KMS-11 (cell line): ENCODE measurements at regions not wholly inside any gene's neighbourhood (a gene's known extent, or its start where the extent isn't known, plus 50 kb on each side); places are given as distances from the start of the nearest gene placed in this dataset.

ENCODE experiments used
- H2AFZ ChIP-seq: fragments of 200-600 bp; sonication (generic); 2 replicates; pipeline ENCODE4 v1.6.1; 2016; ENCODE audit warnings: antibody characterized with exemption, mixed run types, low read depth
- H3K27ac ChIP-seq: fragments of 200-600 bp; sonication (generic); 2 replicates; pipeline ENCODE4 v1.6.1; 2016; ENCODE audit warnings: mild to moderate bottlenecking, mixed run types
- H3K27me3 ChIP-seq: fragments of 200-600 bp; sonication (generic); 2 replicates; pipeline ENCODE4 v1.6.1; 2017; ENCODE audit warnings: mild to moderate bottlenecking, low read depth, mixed run types, moderate library complexity; ENCODE audit not compliant: insufficient read depth
- H3K36me3 ChIP-seq: fragments of 200-600 bp; sonication (generic); 2 replicates; pipeline ENCODE4 v1.6.1; 2017; ENCODE audit warnings: mild to moderate bottlenecking, mixed run types; ENCODE audit not compliant: insufficient read depth
- H3K4me1 ChIP-seq: fragments of 200-600 bp; sonication (generic); 2 replicates; pipeline ENCODE4 v1.6.1; 2016; ENCODE audit warnings: mild to moderate bottlenecking, low read depth, mixed run types; ENCODE audit not compliant: poor library complexity, severe bottlenecking
- H3K4me2 ChIP-seq: fragments of 200-600 bp; sonication (generic); 2 replicates; pipeline ENCODE4 v1.7.0; 2016; ENCODE audit warnings: mild to moderate bottlenecking, mixed run types
- H3K4me3 ChIP-seq: fragments of 200-600 bp; sonication (generic); IDR thresholded peaks from 2 replicates; pipeline ENCODE4 v1.6.1; 2017; ENCODE audit warnings: low read depth, low read length, mixed read lengths; ENCODE audit not compliant: insufficient read depth
- H3K79me2 ChIP-seq: fragments of 200-600 bp; sonication (generic); 2 replicates; pipeline ENCODE4 v1.6.1; 2016; ENCODE audit warnings: low read depth, mixed run types; ENCODE audit not compliant: insufficient read depth
- H3K9ac ChIP-seq: fragments of 200-600 bp; sonication (generic); 2 replicates; pipeline ENCODE4 v1.6.1; 2016; ENCODE audit warnings: mild to moderate bottlenecking, mixed run types
- H4K20me1 ChIP-seq: fragments of 200-600 bp; sonication (generic); 2 replicates; pipeline ENCODE4 v1.6.1; 2016; ENCODE audit warnings: mild to moderate bottlenecking, mixed run types; ENCODE audit not compliant: insufficient read depth
- CTCF ChIP-seq: fragments of 200-600 bp; sonication (generic); conservative IDR thresholded peaks from 2 replicates; pipeline ENCODE4 v1.6.1; 2017; ENCODE audit warnings: low read depth, mild to moderate bottlenecking, antibody characterized with exemption, low read length, moderate library complexity, mixed read lengths

DNA sequence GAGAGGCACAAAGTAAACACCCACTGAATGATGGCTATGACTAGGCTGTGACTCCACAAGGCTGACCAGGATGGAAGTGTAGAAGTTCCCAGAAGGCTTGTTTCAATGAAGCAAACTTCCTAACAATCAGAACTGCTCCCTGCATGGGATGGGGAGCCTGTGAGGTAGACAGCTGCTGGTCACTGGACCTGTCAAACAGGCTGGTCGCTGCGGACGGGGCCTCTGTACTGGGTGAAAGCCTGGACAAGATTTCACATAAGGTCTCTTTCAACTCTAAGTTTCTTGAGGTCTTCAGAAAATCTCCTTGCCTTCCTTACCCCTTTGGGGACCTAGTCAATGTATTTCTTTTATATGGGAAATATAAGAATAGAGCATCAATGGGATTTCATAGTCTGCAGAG lies 438.2 kb downstream of the BUD13 start:
- no peaks in the 10 kb centered on the region for H3K27me3 ChIP-seq

DNA sequence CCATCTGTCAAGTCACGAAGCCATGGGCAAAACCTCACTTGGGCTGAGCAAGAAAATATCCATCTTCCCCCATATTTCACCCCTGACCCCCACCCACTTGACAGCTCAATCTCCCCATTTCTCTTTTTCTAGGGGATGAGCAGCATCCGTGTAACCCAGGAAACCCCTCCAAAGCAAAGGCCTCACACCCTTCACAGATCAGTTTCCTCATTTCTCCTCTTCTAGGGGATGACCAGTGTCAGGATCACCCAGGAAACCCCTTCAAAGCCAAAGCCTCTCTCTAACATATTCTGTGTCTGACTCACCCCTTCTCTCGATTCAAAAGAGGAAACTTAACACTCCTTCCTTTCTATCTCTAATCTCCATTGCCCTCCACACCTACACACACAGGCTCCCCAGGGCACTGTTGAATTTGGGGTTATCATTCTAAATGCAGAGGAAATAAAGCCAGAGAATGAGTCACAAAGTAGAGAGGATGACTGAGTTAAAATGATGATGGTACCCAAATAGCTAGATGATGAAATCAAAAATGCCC lies 439.7 kb downstream of the BUD13 start:
- no peak overlapping the region for H3K4me3 ChIP-seq
- H3K36me3 ChIP-seq = no peaks in the 10 kb centered on the region
- no peak overlapping the region for H3K4me2 ChIP-seq

More for the DNA sequence above, 438.2 kb downstream of the BUD13 start:
- no peak overlapping the region for H2AFZ ChIP-seq
- H3K4me2 ChIP-seq = no peak overlapping the region
- H3K79me2 ChIP-seq = no peaks in the 10 kb centered on the region
- no peak overlapping the region for H3K4me3 ChIP-seq
- H3K9ac ChIP-seq = no peak overlapping the region
- H3K36me3 ChIP-seq = no peaks in the 10 kb centered on the region
- no peaks in the 10 kb centered on the region for H4K20me1 ChIP-seq
- no peaks in the 10 kb centered on the region for H3K4me1 ChIP-seq
- H3K27ac ChIP-seq = no peak overlapping the region
- no peak for TF ChIP-seq CTCF

DNA sequence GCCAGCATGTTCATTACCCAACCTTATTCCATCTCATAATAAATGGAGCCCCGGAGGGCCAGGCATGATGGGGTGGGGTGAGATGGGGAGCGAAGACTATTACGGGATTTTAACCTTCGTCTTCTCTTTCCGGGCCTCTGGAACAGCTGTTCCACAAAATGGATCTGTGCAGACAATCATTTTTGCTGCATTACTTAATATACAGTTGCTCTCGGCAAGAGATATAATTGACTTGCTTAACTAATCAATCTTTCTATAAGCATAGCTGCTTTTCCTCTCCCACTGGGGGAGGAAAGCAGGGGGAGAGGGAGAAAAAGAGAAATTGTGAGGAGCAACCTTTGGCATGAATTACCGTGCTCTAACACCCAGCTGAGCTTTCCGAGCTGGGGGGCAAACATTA lies 440.4 kb downstream of the BUD13 start:
- no peaks in the 10 kb centered on the region for H4K20me1 ChIP-seq
- H3K9ac ChIP-seq = no peak overlapping the region
- no peak for TF ChIP-seq CTCF
- no peak overlapping the region for H3K4me2 ChIP-seq
- H3K27ac ChIP-seq = no peak overlapping the region
- no peaks in the 10 kb centered on the region for H3K27me3 ChIP-seq
- H2AFZ ChIP-seq = no peak overlapping the region
- no peaks in the 10 kb centered on the region for H3K79me2 ChIP-seq
- H3K36me3 ChIP-seq = no peaks in the 10 kb centered on the region
- H3K4me1 ChIP-seq = no peaks in the 10 kb centered on the region
- H3K4me3 ChIP-seq = no peak overlapping the region

More for the DNA sequence above, 439.7 kb downstream of the BUD13 start:
- no peak overlapping the region for H2AFZ ChIP-seq
- no peak overlapping the region for H3K27ac ChIP-seq
- H3K4me1 ChIP-seq = no peaks in the 10 kb centered on the region
- H3K79me2 ChIP-seq = no peaks in the 10 kb centered on the region
- no peak for TF ChIP-seq CTCF
- no peaks in the 10 kb centered on the region for H3K27me3 ChIP-seq
- no peaks in the 10 kb centered on the region for H4K20me1 ChIP-seq
- H3K9ac ChIP-seq = no peak overlapping the region

DNA sequence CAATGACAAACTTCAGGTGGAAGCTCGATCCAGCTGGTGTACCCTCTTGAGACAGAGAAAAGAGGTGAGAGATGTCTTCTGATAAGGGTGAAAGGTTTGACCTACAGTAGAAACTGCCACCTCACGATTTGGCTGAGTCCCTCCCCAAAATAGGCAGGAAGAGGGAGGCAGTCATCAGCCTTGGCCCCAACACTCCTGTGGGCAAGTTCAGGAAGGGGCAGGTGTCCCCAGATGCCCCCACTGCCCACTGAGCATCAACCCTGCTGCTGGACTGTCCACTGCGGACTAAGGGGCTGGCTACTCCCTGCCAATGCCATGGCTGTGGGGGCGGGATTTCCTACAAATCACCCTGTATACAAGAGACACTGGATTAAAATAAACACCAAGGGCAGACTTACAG lies 441.4 kb downstream of the BUD13 start:
- no peak for TF ChIP-seq CTCF
- no peak overlapping the region for H3K4me2 ChIP-seq
- H3K9ac ChIP-seq = no peak overlapping the region

More for the DNA sequence above, 441.4 kb downstream of the BUD13 start:
- Histone ChIP-seq H3K4me3 (no peak overlapping the region), H3K4me1 (no peaks in the 10 kb centered on the region), H3K36me3 (no peaks in the 10 kb centered on the region), H2AFZ (no peak overlapping the region), H3K27ac (no peak overlapping the region), H3K79me2 (no peaks in the 10 kb centered on the region), H4K20me1 (no peaks in the 10 kb centered on the region), H3K27me3 (no peaks in the 10 kb centered on the region)
